HT1080 (cell line): ENCODE measurements at regions not wholly inside any gene's neighbourhood (a gene's known extent, or its start where the extent isn't known, plus 50 kb on each side); places are given as distances from the start of the nearest gene placed in this dataset.

ENCODE experiments used
- DNase-seq: peaks from one replicate; pipeline ENCODE4 v3.0.0-alpha.2; 2015; ENCODE audit warnings: low read depth

GRCh38 chr17:17398188-17398942 is 78.4 kb upstream of the MED9 start:
- no peak for DNase-seq

- DNase-seq = no peak
These were observed 77.6 kb upstream of the MED9 start for GRCh38 chr17:17398943-17399926.

GRCh38 chr17:17400070-17400469 is 76.7 kb upstream of the MED9 start:
- DNase-seq = no peak

GRCh38 chr17:17400566-17401184 is 76.1 kb upstream of the MED9 start:
- no peak for DNase-seq

- DNase-seq = peak; percentile 78
These were observed 75.5 kb upstream of the MED9 start for GRCh38 chr17:17401271-17401781.

GRCh38 chr17:17402558-17402957 is 74.2 kb upstream of the MED9 start:
- DNase-seq = peak; percentile 42

- no peak for DNase-seq
These were observed 73.7 kb upstream of the MED9 start for GRCh38 chr17:17403065-17403464.

- DNase-seq = no peak
These were observed 72.8 kb upstream of the MED9 start for GRCh38 chr17:17403899-17404576.

- no peak for DNase-seq
These were observed 71.1 kb upstream of the MED9 start for GRCh38 chr17:17405673-17406072.

- no peak for DNase-seq
These were observed 70.6 kb upstream of the MED9 start for GRCh38 chr17:17406225-17406624.

- DNase-seq = no peak
These were observed 68.5 kb upstream of the MED9 start for GRCh38 chr17:17408236-17408794.

GRCh38 chr17:17410357-17410756 is 66.4 kb upstream of the MED9 start:
- DNase-seq = no peak

GRCh38 chr17:17411692-17412091 is 65.1 kb upstream of the MED9 start:
- no peak for DNase-seq

GRCh38 chr17:17412326-17412725 is 64.5 kb upstream of the MED9 start:
- DNase-seq = peak; percentile 68

- peak; percentile 47 for DNase-seq
These were observed 63.5 kb upstream of the MED9 start for GRCh38 chr17:17413215-17413792.

GRCh38 chr17:17413821-17414220 is 63.0 kb upstream of the MED9 start:
- DNase-seq = no peak

- peak; percentile 10 for DNase-seq
These were observed 62.4 kb upstream of the MED9 start for GRCh38 chr17:17414341-17414805.

- DNase-seq = no peak
These were observed 61.8 kb upstream of the MED9 start for GRCh38 chr17:17415006-17415405.

GRCh38 chr17:17416007-17416399 is 60.8 kb upstream of the MED9 start:
- DNase-seq = peak; percentile 88
